ENCODE measurements at regions not wholly inside any gene's neighbourhood (a gene's known extent, or its start where the extent isn't known, plus 50 kb on each side); places are given as distances from the start of the nearest gene placed in this dataset.

- Mint-ChIP-seq H3K4me3 (ENCODE audit: unreplicated experiment) (no peak overlapping the region), H3K36me3 (ENCODE audit: unreplicated experiment) (peaks cover 2% of the 10 kb centered on the region), H3K27me3 (ENCODE audit: unreplicated experiment) (no peaks in the 10 kb centered on the region), H3K27ac (ENCODE audit: unreplicated experiment) (no peak overlapping the region), H3K4me1 (ENCODE audit: unreplicated experiment) (peaks cover 8% of the 10 kb centered on the region), H3K9me3 (ENCODE audit: unreplicated experiment) (no peaks in the 10 kb centered on the region)
- no peak for DNase-seq (ENCODE audit: extremely low spot score, unreplicated experiment)
- TF ChIP-seq CTCF (IDR thresholded peaks at IDR 0.05): no peak
Measured at GRCh38 chr9:26142201-26142600, 464.0 kb upstream of the TUSC1 start.

DNA sequence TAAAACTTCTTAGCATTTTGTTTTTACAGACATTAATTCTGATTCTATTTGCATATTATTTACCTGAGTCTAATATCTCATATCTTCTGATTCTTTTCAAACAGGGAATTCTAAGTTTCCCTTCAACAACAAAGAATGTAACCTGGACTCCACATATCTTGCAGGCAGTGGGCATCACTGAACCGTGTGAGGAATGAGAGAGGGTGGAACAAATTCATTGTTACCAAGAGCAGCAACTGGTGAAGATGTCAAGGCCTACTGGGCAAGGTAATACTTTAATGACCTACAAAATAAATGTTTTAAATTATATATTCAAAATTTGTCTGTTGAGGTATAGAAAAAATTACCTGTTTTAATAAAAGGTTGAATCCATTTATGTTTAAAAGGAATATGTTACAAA is 455.3 kb upstream of the TUSC1 start:
- H3K4me3 Mint-ChIP-seq (ENCODE audit: unreplicated experiment): no peak overlapping the region
- no peak for DNase-seq (ENCODE audit: extremely low spot score, unreplicated experiment)
- H3K4me1 Mint-ChIP-seq (ENCODE audit: unreplicated experiment): peaks cover 13% of the 10 kb centered on the region
- no peak for TF ChIP-seq CTCF (IDR thresholded peaks at IDR 0.05)
- no peak overlapping the region for H3K27ac Mint-ChIP-seq (ENCODE audit: unreplicated experiment)
- H3K9me3 Mint-ChIP-seq (ENCODE audit: unreplicated experiment): no peaks in the 10 kb centered on the region
- no peaks in the 10 kb centered on the region for H3K27me3 Mint-ChIP-seq (ENCODE audit: unreplicated experiment)
- H3K36me3 Mint-ChIP-seq (ENCODE audit: unreplicated experiment): no peaks in the 10 kb centered on the region

DNA sequence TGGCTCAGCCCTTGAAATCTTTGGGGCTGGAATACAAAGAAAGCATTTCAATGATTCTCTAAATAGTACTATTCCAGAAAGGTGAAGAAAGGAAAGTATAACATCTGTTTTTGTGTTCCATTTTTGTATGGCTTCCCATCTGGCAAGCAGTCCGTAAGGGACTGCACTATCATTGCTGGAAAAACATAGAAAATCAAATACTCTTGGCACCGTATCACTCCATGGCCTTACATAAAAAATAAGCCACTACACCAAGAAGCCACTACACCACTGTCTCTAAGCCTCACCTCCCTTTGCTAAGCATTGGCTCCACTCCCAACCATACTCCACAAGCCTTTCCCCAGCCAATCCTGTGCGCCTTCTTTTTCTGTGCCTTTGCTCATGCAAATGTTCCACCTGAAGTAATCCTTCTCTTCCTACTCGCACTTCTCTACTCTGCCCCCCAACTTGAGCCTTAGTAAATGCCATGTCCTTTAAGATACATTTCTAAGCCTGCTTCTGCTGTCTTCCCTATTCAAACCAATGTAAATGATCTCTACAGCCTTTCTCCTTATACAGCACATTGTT is 454.6 kb upstream of the TUSC1 start:
- Mint-ChIP-seq H3K27ac (ENCODE audit: unreplicated experiment) (no peak overlapping the region), H3K4me1 (ENCODE audit: unreplicated experiment) (peaks cover 13% of the 10 kb centered on the region), H3K27me3 (ENCODE audit: unreplicated experiment) (no peaks in the 10 kb centered on the region), H3K9me3 (ENCODE audit: unreplicated experiment) (no peaks in the 10 kb centered on the region), H3K36me3 (ENCODE audit: unreplicated experiment) (no peaks in the 10 kb centered on the region), H3K4me3 (ENCODE audit: unreplicated experiment) (no peak overlapping the region)
- DNase-seq (ENCODE audit: extremely low spot score, unreplicated experiment): no peak
- TF ChIP-seq CTCF (IDR thresholded peaks at IDR 0.05): no peak

GRCh38 chr9:26131886-26132285 is 453.6 kb upstream of the TUSC1 start:
- Mint-ChIP-seq H3K27me3 (ENCODE audit: unreplicated experiment) (no peaks in the 10 kb centered on the region), H3K27ac (ENCODE audit: unreplicated experiment) (no peak overlapping the region), H3K9me3 (ENCODE audit: unreplicated experiment) (peaks cover 5% of the 10 kb centered on the region), H3K4me1 (ENCODE audit: unreplicated experiment) (peaks cover 13% of the 10 kb centered on the region), H3K4me3 (ENCODE audit: unreplicated experiment) (no peak overlapping the region), H3K36me3 (ENCODE audit: unreplicated experiment) (no peaks in the 10 kb centered on the region)
- no peak for DNase-seq (ENCODE audit: extremely low spot score, unreplicated experiment)
- no peak for TF ChIP-seq CTCF (IDR thresholded peaks at IDR 0.05)

GRCh38 chr9:26129217-26129616 is 451.0 kb upstream of the TUSC1 start:
- Mint-ChIP-seq H3K9me3 (ENCODE audit: unreplicated experiment) (peaks cover 5% of the 10 kb centered on the region), H3K4me3 (ENCODE audit: unreplicated experiment) (no peak overlapping the region), H3K36me3 (ENCODE audit: unreplicated experiment) (no peaks in the 10 kb centered on the region), H3K4me1 (ENCODE audit: unreplicated experiment) (peaks cover 13% of the 10 kb centered on the region), H3K27me3 (ENCODE audit: unreplicated experiment) (no peaks in the 10 kb centered on the region), H3K27ac (ENCODE audit: unreplicated experiment) (no peak overlapping the region)
- no peak for DNase-seq (ENCODE audit: extremely low spot score, unreplicated experiment)
- TF ChIP-seq CTCF (IDR thresholded peaks at IDR 0.05): no peak

All from osteocyte (in vitro differentiated cells).